NCI-H82 (cell line): ENCODE measurements at regions not wholly inside any gene's neighbourhood (a gene's known extent, or its start where the extent isn't known, plus 50 kb on each side); places are given as distances from the start of the nearest gene placed in this dataset.
A peak's percentile ranks its signal among the peaks of the same experiment; 100 is the strongest.
"Not testable (repeated sequence)": the region's sequence is repeated elsewhere in the genome, so short reads cannot be mapped to it uniquely, and the experiment has no call there.

Source experiments
- DNase-seq: peaks from one replicate; lab custom pipeline; 2025; lab: John Stamatoyannopoulos, UW

- no peak for DNase-seq
Observed at GRCh38 chr9:22170556-22170955, 161.5 kb upstream of the CDKN2B start.

GRCh38 chr9:22170990-22171670 lies 162.0 kb upstream of the CDKN2B start:
- DNase-seq, result no peak

DNA sequence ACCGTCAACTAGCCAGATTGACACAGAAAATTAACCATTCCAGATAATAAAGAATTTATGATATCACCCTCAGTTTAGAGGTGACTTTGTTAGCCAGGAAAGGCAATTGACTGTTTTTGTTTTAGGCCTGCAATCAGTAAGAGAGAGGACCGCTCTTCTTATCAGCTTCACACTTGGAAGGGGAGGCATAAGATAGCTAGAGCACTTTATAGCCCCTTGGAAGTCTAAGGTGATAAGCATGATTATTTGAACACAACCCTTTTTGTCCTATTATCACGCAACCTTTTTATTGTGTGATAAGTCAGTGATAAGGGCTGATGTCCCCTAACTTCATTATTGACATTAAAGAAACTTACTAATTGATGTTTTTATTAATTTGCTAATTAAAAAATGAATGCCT lies 162.6 kb upstream of the CDKN2B start:
- no peak for DNase-seq

DNA sequence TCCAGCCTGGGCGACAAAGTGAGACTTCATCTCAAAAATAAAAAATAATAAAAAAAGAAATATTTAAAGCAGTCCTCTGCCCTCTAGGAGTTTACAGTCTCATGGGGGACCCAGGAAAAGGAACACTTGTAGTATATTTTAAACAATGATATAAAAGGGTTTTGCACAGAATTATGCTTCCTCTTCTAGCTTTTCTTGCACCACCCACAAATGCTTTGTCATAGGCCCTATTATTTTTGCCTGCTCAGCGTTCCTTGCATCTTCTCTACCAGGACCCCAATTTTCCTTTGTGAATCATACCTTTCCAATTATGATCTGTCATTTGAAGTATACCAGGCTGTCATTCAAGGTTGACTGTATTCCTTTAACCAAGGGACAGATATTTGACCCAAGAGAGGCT lies 164.8 kb upstream of the CDKN2B start:
- no peak for DNase-seq

DNA sequence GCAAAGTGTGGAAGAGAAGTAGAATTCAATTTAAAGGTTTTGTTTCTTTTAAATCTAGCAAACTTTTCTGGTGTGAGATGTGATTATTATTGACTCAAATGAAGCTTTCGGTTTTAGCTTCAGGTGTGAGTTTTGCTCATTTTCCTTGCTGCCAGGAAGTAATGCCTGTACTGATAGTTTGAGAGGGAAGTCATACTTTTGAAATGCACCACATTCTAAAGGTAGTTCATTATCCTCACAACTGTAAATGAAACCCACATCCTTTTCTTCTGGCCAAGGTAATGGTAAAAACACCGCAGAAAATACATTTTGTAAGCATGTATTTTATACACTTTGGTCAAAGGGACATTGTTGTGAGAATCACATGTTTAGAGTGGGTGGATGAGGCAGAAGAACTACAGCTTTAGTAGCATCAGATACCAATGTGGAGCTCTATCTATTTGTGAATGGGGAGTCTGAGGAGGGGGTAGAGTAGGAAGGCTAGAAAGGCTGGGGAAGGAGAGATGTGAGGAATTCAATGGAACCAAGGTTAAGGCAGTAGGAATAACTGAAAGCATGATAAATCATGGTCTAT lies 167.0 kb upstream of the CDKN2B start:
- DNase-seq, result no peak

- DNase-seq, result not testable (repeated sequence)
Observed at GRCh38 chr9:22181021-22181420, 171.9 kb upstream of the CDKN2B start.

- DNase-seq, result no peak
Observed at GRCh38 chr9:22189471-22189870, 180.4 kb upstream of the CDKN2B start.

GRCh38 chr9:22197000-22197399 lies 187.9 kb upstream of the CDKN2B start:
- DNase-seq, result not testable (repeated sequence)

DNA sequence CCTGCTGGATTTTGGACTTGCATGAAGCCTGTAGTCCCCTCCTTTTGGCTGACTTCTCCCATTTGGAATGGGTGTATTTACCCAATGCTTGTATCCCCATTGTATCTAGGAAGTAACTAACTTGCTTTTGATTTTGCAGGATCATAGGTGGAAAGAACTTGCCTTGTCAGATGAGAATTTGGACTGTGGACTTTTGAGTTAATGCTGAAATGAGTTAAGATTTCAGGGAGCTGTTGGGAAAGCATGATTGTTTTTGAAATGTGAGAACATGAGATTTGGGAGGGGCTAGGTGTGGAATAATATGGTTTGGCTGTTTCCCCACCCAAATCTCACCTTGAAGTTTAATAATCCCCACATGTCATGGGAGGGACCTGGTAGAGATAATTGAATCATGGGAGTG lies 189.6 kb upstream of the CDKN2B start:
- no peak for DNase-seq

- no peak for DNase-seq
Observed at GRCh38 chr9:22201256-22201655, 192.2 kb upstream of the CDKN2B start.

- DNase-seq, result no peak
Observed at GRCh38 chr9:22203371-22204138, 194.4 kb upstream of the CDKN2B start.

- DNase-seq, result no peak
Observed at GRCh38 chr9:22204240-22204639, 195.1 kb upstream of the CDKN2B start.

- no peak for DNase-seq
Observed at GRCh38 chr9:22206833-22207232, 197.7 kb upstream of the CDKN2B start.

DNA sequence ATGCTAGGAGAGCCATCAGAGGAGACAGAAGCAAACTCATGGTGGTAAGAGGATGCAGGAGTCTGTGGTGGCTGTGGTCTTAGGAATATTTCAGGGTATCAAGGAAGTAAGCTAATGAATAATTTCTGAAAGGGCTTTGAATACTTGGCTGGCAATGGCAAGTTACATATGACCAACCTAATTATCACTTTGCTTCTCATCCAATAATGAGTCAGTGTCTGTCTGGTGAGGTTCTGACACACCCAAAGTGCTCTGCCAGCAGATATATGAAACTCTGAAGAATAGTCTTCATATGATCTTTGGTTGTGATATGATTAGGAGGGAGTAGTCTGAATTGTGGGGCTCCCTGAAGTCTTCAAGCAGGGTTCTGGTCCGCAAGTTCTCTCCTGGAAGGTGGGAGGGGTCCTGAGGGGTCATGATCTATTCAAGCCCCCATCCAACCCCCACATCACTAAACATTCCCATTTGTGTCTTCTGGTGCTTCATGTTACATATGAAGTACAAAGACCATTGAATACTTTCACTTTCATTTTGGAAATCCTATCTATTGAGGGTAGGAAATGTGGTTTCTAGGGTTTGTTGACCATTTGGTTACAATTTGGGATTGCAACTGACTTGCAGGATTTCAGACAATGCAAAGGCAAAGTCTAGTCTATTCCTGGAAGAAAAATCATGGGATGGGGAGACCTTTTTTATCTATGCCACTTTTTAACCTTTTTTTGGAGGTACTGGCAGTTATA lies 199.9 kb upstream of the CDKN2B start:
- DNase-seq, result no peak

- DNase-seq, result no peak
Observed at GRCh38 chr9:22210262-22210661, 201.2 kb upstream of the CDKN2B start.

DNA sequence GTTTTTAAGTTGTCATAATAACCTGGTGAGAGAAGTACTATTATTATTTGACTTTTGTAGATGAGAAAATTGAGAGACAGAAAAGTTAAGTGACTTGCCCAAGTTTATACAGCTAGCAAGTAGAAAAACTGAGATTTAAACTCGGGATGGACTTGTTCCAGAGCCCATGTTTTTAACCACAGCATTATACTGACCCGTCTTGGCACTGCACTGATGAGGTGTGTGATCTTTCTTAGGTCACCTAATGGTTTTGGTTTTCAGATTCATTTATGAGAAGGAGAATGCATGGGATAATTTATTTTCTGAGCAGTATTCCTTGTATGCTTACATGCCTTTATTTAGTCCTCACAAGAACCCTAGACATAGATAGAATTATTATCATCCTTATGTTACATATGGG lies 201.8 kb upstream of the CDKN2B start:
- no peak for DNase-seq

- no peak for DNase-seq
Observed at GRCh38 chr9:22211588-22212360, 202.7 kb upstream of the CDKN2B start.

- no peak for DNase-seq
Observed at GRCh38 chr9:22214021-22214420, 204.9 kb upstream of the CDKN2B start.

GRCh38 chr9:22214497-22215031 lies 205.5 kb upstream of the CDKN2B start:
- DNase-seq, result peak; percentile 52

GRCh38 chr9:22215521-22215920 lies 206.4 kb upstream of the CDKN2B start:
- DNase-seq, result peak; percentile 95

GRCh38 chr9:22216730-22217172 lies 207.6 kb upstream of the CDKN2B start:
- DNase-seq, result peak; percentile 16
